Limb (tissue), 2 donors: ENCODE measurements at regions not wholly inside any gene's neighbourhood (a gene's known extent, or its start where the extent isn't known, plus 50 kb on each side); places are given as distances from the start of the nearest gene placed in this dataset.
A peak's percentile ranks its signal among the peaks of the same experiment; 100 is the strongest.

Experiments used
- DNase-seq, 2 donors: peaks; one replicate each; pipeline ENCODE4 v3.0.0-alpha.2; 2016; ENCODE audit errors: extremely low spot score in 2 of 2

DNA sequence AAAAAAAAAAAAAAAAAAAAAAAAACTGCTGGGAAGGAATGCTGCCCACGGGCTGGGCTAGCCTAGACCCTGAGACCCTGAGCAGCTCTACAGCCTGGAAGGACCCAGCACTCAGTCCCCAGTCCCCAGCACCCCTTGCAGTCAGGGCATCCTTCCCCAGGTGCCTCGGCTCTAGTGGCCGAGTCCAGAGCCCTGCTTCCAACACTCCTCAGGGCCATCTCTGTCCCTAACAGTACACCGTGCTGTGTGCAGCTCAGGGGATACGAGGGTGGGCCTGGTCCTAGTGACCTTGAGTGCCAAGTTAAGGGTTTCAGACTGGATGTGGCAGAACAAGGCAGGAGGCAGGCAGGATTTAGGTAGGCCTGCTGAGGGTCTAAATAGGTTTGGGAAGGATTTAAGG is 50.2 kb upstream of the LRP8 start:
- DNase-seq: peak in 1 of 2 donors; percentile 16

DNA sequence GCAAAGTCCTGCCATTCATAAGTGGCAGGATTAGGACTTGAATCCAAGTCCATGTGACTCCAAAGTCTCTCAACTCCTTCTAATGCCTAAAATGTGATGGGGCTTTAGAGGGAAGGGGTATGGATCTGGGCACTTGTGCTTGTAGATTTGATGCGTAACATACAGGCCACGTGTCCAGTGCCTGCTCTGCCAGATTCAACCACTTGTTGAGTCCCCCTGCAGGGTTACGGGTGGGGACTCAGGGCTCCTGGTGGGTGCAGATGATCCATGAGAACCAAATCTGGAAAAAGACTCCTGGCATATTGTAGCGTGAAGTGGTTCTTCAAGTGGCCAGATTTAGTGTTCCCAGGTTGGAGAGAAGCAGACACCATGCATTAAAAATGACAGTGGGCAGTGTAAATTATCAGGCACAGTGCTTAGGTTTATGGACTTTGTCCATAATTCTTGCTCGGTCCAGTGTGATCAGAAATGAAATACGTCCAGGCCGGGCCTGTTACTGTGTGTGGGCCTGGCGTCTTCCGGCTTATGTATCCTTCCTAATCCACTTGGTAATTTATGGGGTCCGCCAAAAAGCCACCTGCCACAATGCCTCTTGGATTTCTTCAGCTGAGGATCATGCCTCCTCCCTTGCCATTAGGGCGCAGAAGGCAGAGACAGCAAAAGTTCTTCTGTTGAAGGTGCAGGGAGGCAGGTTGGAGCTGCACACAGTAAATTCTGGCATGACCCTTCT is 51.2 kb upstream of the LRP8 start:
- DNase-seq: peak in 1 of 2 donors; percentile 27

DNA sequence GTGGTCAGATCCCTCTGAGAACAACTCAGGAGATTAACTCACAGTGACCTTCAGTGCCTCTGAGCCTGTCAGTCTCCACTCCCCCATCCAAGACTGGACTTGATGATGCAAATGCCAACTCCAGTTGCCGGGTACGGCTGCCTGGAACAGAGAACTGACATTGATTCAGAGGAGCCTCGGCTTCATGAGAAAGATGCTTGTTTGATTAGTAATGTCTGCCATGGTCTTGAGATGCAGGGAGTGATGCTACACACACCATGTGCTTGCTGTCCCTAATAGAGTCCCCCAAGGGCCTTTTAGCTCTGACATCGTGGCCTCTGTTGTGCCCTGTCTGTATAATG is 51.8 kb upstream of the LRP8 start:
- DNase-seq: no peak

DNA sequence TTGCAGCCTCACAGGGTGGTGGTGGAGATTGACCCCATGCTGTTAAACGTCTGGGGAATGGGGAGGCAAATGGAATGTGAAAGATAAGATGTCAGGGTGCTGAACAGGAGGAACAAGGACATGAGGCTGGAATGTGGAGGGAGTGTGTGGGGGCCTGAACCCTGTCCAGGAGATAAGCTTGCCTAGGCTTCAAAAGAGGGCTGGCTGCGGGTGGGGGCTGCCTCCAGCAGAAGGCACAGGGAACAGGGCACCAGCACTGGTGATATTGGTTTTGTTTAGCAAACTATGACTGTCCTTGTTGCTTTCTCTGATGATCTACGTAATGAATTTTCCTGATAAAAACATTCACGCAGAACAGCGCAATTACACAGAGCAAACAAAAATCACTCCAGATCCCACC is 52.4 kb upstream of the LRP8 start:
- peak in 1 of 2 donors; percentile 9 for DNase-seq

DNA sequence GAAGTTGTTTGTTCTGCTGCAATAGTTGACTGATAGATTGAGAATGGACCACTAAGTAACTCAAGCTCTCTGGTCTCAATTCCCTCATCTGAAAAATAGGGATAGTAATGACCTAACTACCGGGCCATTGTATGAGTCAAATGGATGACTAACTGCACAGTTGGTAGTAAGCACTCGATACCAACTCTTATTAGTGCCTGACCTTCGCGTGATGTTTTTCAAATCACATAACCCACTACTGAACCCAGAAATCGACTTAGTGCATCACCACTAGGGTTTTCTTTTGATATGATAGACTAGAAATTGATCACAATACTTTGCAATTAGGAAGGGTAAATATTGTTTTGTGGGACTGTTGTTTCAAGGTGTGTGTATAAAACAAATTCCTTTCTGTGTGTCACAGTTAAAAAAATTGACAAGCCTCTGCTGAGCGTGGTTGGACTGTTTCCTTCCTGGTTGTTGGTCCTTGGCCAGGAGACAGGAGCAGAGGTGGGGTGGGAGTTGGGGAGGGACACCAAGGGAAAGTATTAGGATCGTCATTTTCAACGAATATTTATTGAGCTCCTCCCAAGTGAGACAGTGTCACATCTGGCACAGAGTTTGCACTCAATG is 54.0 kb upstream of the LRP8 start:
- no peak for DNase-seq

DNA sequence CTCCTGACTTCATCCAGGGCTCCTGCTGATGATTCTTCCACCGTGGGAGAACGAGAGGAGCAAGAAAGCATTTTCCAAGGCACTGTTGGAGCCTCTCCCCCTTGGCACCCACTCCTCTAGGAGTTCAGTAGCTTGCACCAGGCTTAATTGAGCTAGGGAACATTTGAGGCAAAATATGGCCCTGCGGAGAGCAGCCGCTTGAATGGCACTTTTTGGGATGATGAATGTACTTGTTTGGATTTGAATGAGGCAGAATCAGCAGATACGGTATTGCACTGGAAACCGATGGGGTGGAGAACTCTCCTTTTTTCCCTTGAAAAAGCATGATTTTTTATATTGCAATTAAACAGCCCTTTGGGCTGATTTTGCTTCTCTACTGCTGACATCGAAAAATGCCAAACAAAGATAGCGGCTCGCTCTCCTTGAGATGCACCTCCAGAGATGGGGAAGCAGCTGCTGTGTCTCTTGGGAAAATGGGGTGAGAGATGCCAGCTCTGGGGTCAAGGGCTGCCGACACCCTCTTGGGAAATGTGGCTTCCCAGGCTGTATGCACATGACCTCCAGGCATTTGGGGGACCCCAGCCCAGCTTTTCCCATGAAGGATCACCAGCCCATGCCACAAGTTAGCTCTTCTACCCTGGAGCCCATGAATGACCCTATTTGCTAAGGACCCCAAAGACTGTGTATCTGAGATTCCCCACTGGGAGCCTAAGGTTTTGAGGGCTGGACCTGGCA is 55.4 kb upstream of the LRP8 start:
- DNase-seq: no peak

DNA sequence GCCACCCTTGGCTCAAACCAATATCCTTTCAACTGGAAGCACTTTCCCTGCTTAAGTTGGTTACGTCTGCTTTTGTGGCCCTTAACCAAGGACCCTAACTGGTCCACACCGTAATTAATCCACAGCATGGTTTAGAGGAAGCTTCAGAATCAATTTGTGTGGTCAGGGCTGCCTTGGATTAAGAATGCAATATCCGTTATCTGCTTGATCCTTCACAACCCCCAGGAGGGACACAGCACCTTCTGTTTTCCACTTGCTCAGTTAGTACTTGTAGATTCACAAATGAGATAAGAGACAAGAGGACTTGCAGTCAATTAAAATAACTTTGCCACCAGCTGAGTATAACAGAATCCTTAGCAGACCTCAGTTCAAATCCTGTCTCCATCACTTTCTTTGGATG is 56.9 kb upstream of the LRP8 start:
- no peak for DNase-seq

DNA sequence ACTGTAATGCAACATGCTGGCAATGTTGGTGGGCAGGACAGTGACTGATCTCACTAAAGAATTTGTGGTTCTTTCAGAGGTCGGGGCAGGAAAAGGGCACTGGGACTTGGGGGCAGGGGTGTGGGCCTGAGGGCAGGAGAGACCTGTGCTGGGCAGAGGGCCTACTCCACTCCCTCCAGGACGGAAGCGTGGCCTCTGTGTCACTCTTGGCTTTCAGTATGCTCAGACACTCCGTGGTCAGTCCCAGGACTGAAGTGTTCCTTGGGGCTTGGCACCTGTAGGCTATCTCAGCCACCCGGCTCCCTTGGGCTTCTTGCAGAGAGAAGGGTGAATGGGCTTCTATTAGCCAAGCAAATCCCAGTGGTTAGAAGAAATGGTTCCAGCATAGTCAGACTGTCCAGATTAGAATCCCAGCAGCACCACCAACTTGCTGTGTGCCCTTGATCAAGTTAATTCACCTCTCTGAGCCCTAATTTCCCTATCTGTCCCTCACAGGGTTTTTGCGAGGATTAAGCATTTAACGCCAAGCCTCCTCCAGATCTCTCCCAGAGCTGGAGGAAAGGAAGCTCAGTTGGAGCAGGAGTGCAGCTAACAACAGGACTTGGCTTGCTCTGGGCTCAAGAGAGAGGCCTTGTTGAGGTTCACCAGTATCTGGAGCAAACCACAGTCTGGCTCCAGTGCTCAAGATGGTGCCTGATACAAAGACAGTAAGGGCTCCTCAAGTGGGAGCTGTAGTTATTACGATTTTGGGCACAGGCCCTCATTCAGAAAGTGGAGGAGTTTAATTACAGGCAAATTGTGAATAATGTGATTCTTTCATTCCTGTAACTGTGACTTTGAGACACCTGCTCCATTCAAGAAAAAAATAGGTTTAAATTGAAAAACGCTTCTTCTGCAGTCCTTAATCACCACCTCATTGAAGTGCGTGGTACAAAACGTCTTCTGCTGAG is 57.7 kb upstream of the LRP8 start:
- no peak for DNase-seq

DNA sequence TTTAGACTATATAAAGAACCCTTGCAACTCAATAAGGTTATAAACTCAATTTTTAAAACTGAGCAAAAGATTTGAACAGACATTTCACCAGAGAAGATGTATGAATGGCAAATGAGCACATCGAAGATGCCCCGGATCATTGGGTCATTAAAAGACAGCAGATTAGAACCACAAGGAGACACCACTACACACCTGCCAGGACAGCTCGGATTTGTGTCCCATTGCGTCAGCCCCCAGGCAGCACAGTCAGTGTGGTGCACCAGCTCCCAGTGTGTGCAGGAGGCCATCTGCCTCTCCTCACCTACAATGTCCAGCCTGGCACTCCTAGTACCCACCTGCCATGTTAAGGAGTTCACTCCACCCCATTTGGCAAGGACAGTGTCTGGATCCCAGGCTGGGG is 61.1 kb upstream of the LRP8 start:
- DNase-seq: no peak

DNA sequence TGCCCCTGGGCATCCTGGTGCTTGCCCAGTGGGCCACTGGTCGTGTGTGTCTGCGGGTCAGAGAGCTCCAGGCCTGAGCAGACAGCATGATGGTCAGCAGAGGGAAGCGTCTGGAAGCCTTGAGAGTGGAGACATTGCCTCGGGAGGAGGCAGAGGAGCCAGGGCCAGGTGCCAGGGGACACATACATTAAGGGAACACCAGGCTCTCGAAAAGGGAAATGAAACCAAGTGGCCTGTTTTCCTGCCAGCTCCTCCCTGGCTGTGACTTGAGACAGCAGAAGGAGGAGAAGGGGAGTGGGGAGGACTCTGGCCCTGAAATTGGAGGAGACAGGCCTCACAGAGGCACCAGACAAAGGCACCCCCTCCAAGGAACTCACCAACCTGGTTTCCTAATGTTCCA is 62.4 kb upstream of the LRP8 start:
- no peak for DNase-seq

DNA sequence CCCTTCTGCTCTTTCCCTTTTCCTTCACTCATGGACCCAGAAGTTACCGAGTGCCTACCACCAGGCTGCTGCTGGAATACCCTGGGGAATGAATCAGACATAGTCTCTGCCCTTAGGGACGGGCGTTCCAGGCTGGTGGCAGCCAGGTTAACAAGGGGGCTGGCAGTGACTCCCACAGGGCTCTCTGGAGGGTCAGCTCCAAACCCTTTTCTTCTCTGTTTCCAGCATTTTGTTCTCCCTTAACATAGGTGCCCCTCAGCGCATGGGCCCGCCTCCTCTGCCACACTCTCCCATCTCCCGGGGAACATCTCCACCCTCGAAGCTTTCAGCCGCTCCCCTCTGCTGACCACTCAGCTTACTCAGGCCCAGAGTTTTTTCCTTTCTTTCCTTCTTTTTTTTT is 62.9 kb upstream of the LRP8 start:
- no peak for DNase-seq

DNA sequence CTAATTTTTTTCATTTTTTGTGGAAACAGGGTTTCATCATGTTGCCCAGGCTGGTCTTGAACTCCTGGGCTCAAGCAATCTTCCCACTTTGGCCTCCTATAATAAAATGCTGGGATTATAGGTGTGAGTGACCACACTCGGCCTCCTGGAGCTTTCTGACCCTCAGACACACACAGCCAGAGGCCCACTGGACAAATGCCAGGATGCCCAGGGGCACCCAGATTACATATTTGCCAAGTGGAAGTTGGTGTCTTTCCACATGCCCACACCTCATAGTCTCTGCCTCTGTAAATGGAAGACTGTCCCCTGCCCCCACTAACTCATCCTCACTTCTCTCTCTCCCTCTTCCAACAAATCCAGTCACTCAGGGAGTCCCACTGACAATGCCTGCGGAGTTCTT is 63.4 kb upstream of the LRP8 start:
- no peak for DNase-seq

DNA sequence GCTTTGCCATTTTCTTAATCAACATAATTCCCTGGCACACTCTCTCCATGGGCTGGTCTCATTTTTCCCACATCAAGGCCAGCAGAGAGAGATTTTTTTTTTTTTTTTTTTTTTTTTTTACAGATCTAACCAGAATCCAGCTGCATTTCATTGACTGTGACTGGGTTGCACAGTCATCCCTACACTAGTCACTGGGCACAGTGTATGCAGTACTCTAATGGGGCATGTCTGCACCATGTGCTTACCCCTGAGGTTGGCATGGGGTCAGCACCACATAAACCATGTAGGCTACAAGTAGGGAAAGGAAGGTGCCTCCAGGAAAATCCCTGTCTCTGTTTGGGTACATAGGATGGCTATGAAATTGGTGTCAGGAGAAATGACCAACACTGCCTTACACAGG is 64.1 kb upstream of the LRP8 start:
- no peak for DNase-seq

DNA sequence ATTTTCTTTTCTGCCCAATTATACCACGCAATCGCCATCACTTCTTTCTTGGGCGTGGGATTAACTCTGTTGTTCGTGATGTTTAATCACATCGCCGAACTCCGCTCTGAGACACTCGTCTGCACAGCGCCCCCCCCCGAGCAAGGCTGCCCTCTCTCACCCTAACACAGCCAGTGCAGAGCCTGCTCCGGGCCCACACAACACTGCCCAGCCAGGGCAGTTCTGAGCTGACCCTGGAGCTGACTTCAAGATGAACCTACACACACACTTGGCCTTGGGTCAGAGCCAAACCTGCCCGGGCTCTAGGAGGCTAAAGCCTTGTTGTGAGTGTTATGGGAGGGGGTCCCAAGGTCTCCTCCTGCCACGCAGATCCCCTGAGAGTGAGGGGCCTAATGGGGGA is 64.6 kb upstream of the LRP8 start:
- no peak for DNase-seq

DNA sequence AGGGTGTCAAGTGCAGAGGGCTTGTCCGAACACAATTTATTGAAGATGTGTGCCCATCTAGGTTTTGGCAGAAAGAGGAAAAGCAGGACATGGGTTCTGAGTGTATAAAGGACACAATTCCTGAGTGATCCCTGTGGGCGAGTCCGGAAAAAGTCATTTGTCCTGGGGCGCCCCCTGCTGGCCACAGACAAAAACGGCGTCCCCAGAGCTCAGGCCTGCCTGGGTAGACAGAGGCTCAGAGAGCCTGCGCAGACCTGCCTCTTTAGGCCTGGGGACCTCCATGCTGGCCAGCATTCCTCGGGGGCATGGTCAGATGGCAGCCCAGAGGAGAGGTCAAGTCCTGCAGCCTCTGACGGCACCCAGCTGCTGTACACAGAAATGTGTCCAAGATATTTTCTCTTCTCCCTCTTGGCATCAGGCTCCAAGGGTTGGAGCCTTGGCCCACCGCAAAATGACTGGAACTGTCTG is 65.5 kb upstream of the LRP8 start:
- DNase-seq: peak; percentile 72 to 92

DNA sequence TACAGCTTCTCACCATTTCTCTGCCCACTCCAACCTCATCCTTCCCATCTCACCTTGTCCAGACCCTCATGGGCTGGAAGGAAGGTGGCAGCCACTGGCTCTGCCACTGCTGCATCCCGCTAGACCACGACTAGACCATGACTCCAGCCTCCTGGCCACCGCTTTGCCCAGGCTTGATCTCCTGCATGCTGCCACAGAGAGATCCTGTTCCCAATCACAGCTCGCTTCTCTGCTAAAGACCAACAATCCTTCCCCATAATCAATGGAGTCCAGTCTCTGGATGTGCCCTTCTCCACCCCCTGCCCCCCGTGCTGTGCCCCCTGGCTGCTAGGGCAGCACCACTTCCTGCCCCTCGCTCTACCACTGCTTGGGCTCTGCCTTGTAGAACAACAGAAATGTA is 64.9 kb upstream of the DMRTB1 start:
- no peak for DNase-seq

DNA sequence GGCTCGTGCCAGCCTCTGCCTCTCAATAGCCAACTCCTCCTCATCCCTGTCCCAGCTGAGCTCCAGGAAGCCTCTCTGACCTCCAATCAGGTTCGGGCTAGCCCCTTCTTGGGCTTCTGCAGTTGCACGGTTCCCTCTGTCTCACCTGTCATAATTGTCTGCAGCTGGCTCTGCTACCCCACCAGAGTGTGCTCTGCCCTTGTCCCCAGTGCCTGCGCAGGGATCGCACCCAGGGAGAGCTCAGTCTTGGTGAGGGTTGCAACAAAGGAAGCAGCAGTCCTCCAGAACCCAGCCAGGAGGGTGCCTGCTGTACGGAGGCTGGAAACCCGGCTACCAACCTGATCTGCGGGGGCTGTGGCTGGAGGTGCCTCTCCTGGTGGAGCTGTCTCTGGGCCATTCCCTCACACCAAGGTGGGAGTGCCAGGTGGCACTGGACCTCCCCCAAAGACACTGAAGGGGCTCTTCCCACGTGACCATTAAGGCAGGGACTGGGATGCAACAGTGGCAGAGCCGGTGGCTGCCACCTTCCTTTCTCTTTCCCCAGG is 63.5 kb upstream of the DMRTB1 start:
- DNase-seq: no peak

DNA sequence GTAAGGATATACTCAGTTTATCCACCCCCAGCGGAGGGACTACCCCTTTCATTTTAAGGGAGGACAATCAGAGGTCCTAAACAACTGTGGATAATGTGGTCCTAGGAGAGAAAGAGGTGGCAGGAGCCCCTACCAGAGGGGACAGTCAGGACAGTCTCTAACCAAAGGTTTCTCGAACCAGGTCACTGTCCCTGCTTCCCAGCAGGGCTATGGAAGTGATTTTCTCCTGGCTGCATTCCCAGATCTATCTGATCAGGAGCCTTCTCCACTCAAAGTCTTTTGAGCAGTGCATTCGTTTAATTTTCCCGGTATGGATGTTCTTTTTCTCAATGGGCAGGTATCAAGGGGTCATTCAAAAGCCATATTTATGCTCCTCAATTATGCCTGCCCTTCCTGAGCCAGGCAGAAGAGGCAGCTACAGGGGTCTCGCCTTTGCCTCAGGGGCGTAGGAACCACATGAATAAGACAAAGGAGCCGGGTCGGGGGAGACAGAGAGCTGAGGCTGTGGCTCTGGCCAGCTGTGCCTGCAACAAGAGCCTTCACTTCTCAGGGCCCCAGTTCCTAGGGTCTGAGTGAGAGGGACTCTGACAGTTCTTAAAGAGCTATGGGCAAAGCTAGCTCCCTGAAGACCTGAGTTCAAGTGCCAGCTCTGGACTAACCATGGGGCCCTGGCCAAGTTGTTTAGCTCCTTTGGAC is 62.5 kb upstream of the DMRTB1 start:
- DNase-seq: peak in 1 of 2 donors; percentile 21

DNA sequence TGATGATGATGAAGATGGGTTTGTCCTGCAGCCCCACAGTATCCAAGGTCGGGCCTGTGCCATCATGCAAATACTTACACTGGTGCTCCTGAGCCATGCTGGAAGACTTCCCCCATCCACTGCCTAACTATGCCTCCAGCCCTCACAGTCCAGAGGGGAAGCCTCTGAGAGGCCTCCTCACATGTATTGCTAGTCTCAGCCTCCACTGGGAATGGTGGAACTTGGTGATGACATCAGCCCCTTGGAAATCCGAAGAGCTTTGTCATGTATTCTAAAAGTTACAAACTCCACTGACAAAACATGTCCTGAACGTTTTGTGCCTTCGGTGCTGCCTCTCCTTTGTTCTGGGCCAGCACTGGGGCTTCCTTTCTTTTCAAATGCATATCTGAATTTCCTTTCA is 61.1 kb upstream of the DMRTB1 start:
- DNase-seq: peak in 1 of 2 donors; percentile 14

DNA sequence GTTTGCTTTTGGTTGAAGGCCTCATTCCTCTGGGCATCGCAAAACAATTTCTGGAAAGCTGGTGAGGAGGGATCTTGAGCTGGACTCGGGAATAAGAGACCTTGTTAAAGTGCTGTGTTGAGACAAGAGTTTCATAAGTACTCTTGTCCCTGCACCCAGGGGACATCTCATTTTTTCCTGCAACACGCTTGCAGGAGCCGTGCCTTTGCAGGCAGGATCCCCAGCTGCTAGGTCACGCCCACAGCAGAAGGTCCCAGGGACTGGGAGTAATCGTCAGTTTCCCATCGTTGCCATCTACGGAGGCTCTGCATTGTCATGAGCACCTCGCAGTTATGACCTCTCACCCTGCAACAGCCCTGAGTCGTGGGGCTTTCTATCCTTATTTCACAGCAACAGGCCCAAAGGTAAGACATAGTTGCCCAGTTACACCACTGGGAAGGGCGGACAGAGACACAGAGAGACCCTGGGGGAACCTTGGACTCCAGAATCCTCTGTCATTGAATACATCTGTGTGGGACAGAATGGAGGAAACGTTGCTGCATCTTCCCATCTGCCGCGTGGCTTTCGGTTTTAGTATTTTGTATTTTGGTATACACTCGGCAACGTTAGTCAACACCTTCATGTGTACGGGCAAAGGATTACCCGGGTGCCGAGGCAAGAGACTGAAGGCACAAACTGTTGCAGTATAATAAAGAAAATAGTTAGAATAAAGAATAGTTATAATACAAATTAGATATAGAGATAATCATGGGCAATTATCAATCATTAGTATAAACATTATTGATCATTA is 60.4 kb upstream of the DMRTB1 start:
- no peak for DNase-seq
